Body of pancreas (tissue), 4 donors: ENCODE measurements at regions not wholly inside any gene's neighbourhood (a gene's known extent, or its start where the extent isn't known, plus 50 kb on each side); places are given as distances from the start of the nearest gene placed in this dataset.

Experiments used
- CTCF ChIP-seq, 7 experiments: fragments of 450-650 bp in 4 of 7; fragments of 200-600 bp in 3 of 7; sonication (generic) in 3 of 7; IDR thresholded peaks; one replicate each; pipeline ENCODE4 v1.5.1; 2016 to 2019; ENCODE audit warnings: antibody characterized with exemption in 7 of 7
- POLR2A ChIP-seq, 3 donors: fragments of 450-650 bp; IDR thresholded peaks; one replicate each; pipeline ENCODE4 v1.6.1; 2016; ENCODE audit warnings: antibody characterized with exemption in 3 of 3, mild to moderate bottlenecking in 2 of 3

DNA sequence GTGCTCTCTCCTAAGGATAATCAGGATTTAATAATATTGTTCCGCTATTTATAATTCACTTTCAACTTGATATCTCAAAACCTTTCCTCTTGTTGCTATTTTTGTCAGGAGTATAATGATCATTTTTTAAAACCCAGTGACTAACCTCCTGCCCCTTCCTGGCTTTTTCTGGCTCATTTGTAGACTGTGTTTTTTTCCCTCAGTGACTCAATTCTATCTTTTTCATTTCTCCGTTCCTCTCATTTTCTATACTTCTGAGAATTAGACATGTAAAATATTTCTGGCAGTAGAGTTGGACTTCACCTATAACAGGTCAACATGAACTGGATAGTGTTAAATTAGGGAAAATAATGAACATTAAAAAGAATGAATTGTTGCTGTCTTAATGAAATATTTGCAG, 490.7 kb downstream of the EDEM1 start:
- no peak for TF ChIP-seq CTCF (IDR thresholded peaks at IDR 0.05)
- no peak for TF ChIP-seq POLR2A (IDR thresholded peaks at IDR 0.05)
